Astrocyte (in vitro differentiated cells and primary cell): ENCODE measurements at regions not wholly inside any gene's neighbourhood (a gene's known extent, or its start where the extent isn't known, plus 50 kb on each side); places are given as distances from the start of the nearest gene placed in this dataset.

Source experiments
- CTCF ChIP-seq: IDR thresholded peaks from 2 replicates; pipeline ENCODE4 v1.5.1; 2011; ENCODE audit warnings: low read depth, mild to moderate bottlenecking, inconsistent platforms, low read length, moderate library complexity; ENCODE audit not compliant: insufficient read depth
- EZH2 ChIP-seq: IDR thresholded peaks from 2 replicates; pipeline ENCODE4 v1.6.1; 2012; ENCODE audit warnings: mild to moderate bottlenecking, low read length, inconsistent platforms; ENCODE audit not compliant: insufficient read depth

- no peak for TF ChIP-seq CTCF
- TF ChIP-seq EZH2, result no peak
Measured at GRCh38 chr4:24150034-24150433, 260.2 kb upstream of the PPARGC1A start.
